DND-41 (cell line): ENCODE measurements at regions not wholly inside any gene's neighbourhood (a gene's known extent, or its start where the extent isn't known, plus 50 kb on each side); places are given as distances from the start of the nearest gene placed in this dataset.

Source experiments
- ATAC-seq: fragments of 200-7000 bp; cut with Tn5 transposase; 3 replicates; pipeline ENCODE4 v1.9.1; 2021; ENCODE audit warnings: low read depth; ENCODE audit not compliant: insufficient read depth
- DNase-seq: peaks from one replicate; pipeline ENCODE4 v3.0.0-alpha.2; 2020
- H2AFZ ChIP-seq: 2 replicates; pipeline ENCODE4 v1.6.0; 2012; ENCODE audit warnings: low read depth, low read length
- H3K27ac ChIP-seq: 2 replicates; pipeline ENCODE4 v1.5.1; 2012; ENCODE audit warnings: low read length, inconsistent platforms
- H3K27me3 ChIP-seq: fragments of 200-600 bp; sonication (generic); 2 replicates; pipeline ENCODE4 v1.6.0; 2012; ENCODE audit warnings: low read length, mild to moderate bottlenecking, inconsistent platforms; ENCODE audit not compliant: insufficient read depth, poor library complexity
- H3K36me3 ChIP-seq: 2 replicates; pipeline ENCODE4 v1.5.1; 2012; ENCODE audit warnings: low read length, inconsistent platforms; ENCODE audit not compliant: insufficient read depth
- H3K4me1 ChIP-seq: 2 replicates; pipeline ENCODE4 v1.5.1; 2012; ENCODE audit warnings: mild to moderate bottlenecking, low read length; ENCODE audit not compliant: insufficient read depth
- H3K4me2 ChIP-seq: 2 replicates; pipeline ENCODE4 v1.6.0; 2012; ENCODE audit warnings: mild to moderate bottlenecking, moderate library complexity, low read length, inconsistent platforms; ENCODE audit not compliant: insufficient read depth
- H3K4me3 ChIP-seq, 2 experiments: fragments of 200-600 bp in 1 of 2; shearing (Covaris generic) in 1 of 2; 2 replicates each; pipeline ENCODE4 v1.5.1; 2012 to 2016; ENCODE audit warnings: inconsistent platforms in 2 of 2, low read length in 2 of 2, mild to moderate bottlenecking in 2 of 2, low read depth in 1 of 2, moderate library complexity in 1 of 2
- H3K79me2 ChIP-seq: 2 replicates; pipeline ENCODE4 v1.6.0; 2012; ENCODE audit warnings: low read length, inconsistent platforms; ENCODE audit not compliant: insufficient read depth
- H3K9ac ChIP-seq: 2 replicates; pipeline ENCODE4 v1.6.0; 2012; ENCODE audit warnings: low read depth, mild to moderate bottlenecking, inconsistent platforms, low read length, moderate library complexity
- H3K9me3 ChIP-seq: 2 replicates; pipeline ENCODE4 v1.5.1; 2012; ENCODE audit warnings: low read length, moderate library complexity, mild to moderate bottlenecking, inconsistent platforms; ENCODE audit not compliant: insufficient read depth, severe bottlenecking
- H4K20me1 ChIP-seq: 2 replicates; pipeline ENCODE4 v1.6.0; 2012; ENCODE audit warnings: low read length; ENCODE audit not compliant: insufficient read depth
- EZH2 ChIP-seq: IDR thresholded peaks from 3 replicates; pipeline ENCODE4 v1.6.1; 2012; ENCODE audit warnings: borderline replicate concordance, low read depth, mild to moderate bottlenecking, moderate library complexity, low read length, inconsistent platforms; ENCODE audit not compliant: severe bottlenecking
- TF ChIP-seq, protein P1 (sequence below): IDR thresholded peaks from 2 replicates; pipeline ENCODE4 v1.5.1; 2012; ENCODE audit warnings: borderline replicate concordance, low read length, moderate library complexity, mild to moderate bottlenecking; ENCODE audit not compliant: poor library complexity, severe bottlenecking; ENCODE audit errors: extremely low read depth

DNA sequence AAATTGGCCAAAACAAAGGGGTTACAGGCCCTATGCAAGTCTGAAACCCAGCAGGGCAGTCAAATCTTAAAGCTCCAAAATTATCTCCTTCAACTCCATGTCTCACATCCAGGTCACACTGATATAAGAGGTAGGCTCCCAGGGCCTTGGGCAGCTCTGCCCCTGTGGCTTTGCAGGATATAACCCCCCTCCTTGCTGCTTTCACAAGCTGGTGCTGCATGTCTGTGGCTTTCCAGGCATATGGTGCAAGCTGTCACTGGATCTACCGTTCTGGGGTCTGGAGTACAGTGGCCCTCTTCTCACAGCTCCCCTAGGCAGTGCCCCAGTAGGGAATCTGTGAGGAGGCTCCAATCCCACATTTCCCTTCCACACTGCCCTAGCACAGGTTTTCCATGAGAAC, 519.6 kb downstream of the ETS1 start:
- peak; percentile 64 for ATAC-seq
- H3K79me2 ChIP-seq: no peaks in the 10 kb centered on the region
- TF ChIP-seq, protein P1, sequence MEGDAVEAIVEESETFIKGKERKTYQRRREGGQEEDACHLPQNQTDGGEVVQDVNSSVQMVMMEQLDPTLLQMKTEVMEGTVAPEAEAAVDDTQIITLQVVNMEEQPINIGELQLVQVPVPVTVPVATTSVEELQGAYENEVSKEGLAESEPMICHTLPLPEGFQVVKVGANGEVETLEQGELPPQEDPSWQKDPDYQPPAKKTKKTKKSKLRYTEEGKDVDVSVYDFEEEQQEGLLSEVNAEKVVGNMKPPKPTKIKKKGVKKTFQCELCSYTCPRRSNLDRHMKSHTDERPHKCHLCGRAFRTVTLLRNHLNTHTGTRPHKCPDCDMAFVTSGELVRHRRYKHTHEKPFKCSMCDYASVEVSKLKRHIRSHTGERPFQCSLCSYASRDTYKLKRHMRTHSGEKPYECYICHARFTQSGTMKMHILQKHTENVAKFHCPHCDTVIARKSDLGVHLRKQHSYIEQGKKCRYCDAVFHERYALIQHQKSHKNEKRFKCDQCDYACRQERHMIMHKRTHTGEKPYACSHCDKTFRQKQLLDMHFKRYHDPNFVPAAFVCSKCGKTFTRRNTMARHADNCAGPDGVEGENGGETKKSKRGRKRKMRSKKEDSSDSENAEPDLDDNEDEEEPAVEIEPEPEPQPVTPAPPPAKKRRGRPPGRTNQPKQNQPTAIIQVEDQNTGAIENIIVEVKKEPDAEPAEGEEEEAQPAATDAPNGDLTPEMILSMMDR: no peak
- no peaks in the 10 kb centered on the region for H4K20me1 ChIP-seq
- no peak overlapping the region for H2AFZ ChIP-seq
- no peak overlapping the region for H3K4me3 ChIP-seq
- no peaks in the 10 kb centered on the region for H3K36me3 ChIP-seq
- H3K4me2 ChIP-seq: no peak overlapping the region
- DNase-seq: peak; percentile 30
- peak overlapping the region; percentile 63 for H3K27ac ChIP-seq
- no peak overlapping the region for H3K9ac ChIP-seq
- no peaks in the 10 kb centered on the region for H3K9me3 ChIP-seq
- H3K4me1 ChIP-seq: peaks cover 26% of the 10 kb centered on the region
- no peaks in the 10 kb centered on the region for H3K27me3 ChIP-seq

- H3K9ac ChIP-seq: peak overlapping the region; percentile 28; the same call in 1 of the 2 replicates
- no peak for DNase-seq
- H3K36me3 ChIP-seq: no peaks in the 10 kb centered on the region
- no peaks in the 10 kb centered on the region for H3K27me3 ChIP-seq
- H3K27ac ChIP-seq: peak overlapping the region; percentile 63
- H4K20me1 ChIP-seq: no peaks in the 10 kb centered on the region
- no peak overlapping the region for H3K4me2 ChIP-seq
- TF ChIP-seq, protein P1: no peak
- no peak for TF ChIP-seq EZH2
- peak; percentile 55 for ATAC-seq
- peaks cover 33% of the 10 kb centered on the region for H3K4me1 ChIP-seq
- H3K79me2 ChIP-seq: no peaks in the 10 kb centered on the region
- no peaks in the 10 kb centered on the region for H3K9me3 ChIP-seq
- H2AFZ ChIP-seq: no peak overlapping the region
- H3K4me3 ChIP-seq: no peak overlapping the region
Measured at GRCh38 chr11:128066399-128066798, 521.0 kb downstream of the ETS1 start.

DNA sequence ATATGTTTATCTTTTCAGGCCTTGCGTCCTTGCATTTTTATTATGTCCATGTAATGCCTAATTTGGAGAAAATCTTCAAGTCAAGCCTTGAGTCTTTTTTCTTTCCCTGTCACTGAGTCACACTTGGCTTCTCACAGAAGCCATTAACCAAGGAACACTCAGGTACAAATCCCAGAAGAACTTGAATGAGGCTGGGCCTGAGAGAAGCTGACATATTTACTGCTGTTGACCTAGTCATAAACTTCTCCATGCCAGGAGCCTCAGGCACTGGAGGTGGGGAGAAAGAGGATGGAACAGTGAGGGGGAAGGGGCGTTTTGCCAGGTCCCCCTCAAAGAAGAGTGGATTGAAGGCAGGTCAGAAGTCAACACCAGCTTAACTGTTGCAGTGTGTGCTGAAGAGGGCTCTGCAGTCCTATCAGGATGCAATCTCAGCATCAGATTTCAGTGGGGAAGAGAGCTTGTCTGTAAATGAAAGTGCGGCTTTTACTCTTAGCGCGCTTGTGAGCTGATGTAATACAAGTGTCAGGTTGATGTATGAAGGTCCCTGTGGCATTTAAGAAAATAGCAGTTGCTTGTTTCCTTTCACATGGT, 526.0 kb downstream of the ETS1 start:
- H3K4me1 ChIP-seq: peaks cover 49% of the 10 kb centered on the region
- H3K79me2 ChIP-seq: no peaks in the 10 kb centered on the region
- no peak overlapping the region for H3K4me3 ChIP-seq
- peak; percentile 74 for ATAC-seq
- no peaks in the 10 kb centered on the region for H3K27me3 ChIP-seq
- TF ChIP-seq, protein P1: no peak
- TF ChIP-seq EZH2: no peak
- H3K9me3 ChIP-seq: no peaks in the 10 kb centered on the region
- no peaks in the 10 kb centered on the region for H4K20me1 ChIP-seq
- no peak overlapping the region for H3K9ac ChIP-seq
- no peak overlapping the region for H3K4me2 ChIP-seq
- peak; percentile 69 for DNase-seq
- peak overlapping the region; percentile 56 for H3K27ac ChIP-seq
- H3K36me3 ChIP-seq: no peaks in the 10 kb centered on the region
- H2AFZ ChIP-seq: 0 out of 2 replicates have a peak overlapping the region, but pooled peaks have one; percentile 27
